PC-9 (cell line): ENCODE measurements at regions not wholly inside any gene's neighbourhood (a gene's known extent, or its start where the extent isn't known, plus 50 kb on each side); places are given as distances from the start of the nearest gene placed in this dataset.

Experiments used
- BruUV-seq: library from RNA; stranded (reverse); fragments of 400-500 nt; replicated peaks from 2 replicates; lab custom pipeline; 2021; lab: Mats Ljungman, UMichigan
- CTCF ChIA-PET: fragments of 300-600 bp; sonication (Branson Sonifier 250); formaldehyde crosslinking; loops from one replicate; lab custom pipeline; 2022; ENCODE audit warnings: antibody characterized with exemption; lab: Charles Lee
- POLR2A ChIA-PET: fragments of 300-600 bp; sonication (Branson Sonifier 250); formaldehyde crosslinking; loops from one replicate; lab custom pipeline; 2022; ENCODE audit warnings: antibody characterized with exemption; ENCODE audit not compliant: unreplicated experiment; lab: Charles Lee
- DNase-seq, 2 experiments: peaks; one replicate each; pipeline versions ENCODE4 v3.0.0 to v3.0.0-alpha.2; 2015 to 2022; ENCODE audit warnings: mixed read lengths in 1 of 2
- H2AFZ ChIP-seq: fragments of 200-600 bp; sonication (generic); 2 replicates; pipeline ENCODE4 v1.8.1; 2017; ENCODE audit warnings: antibody characterized with exemption
- H3F3A ChIP-seq: fragments of 200-600 bp; sonication (generic); 2 replicates; pipeline ENCODE4 v1.8.1; 2017; ENCODE audit warnings: antibody characterized with exemption, mild to moderate bottlenecking, low read depth; ENCODE audit not compliant: insufficient read depth
- H3K27ac ChIP-seq: fragments of 200-600 bp; sonication (generic); 2 replicates; pipeline ENCODE4 v1.6.1; 2016; ENCODE audit warnings: mixed run types
- H3K27me3 ChIP-seq: fragments of 200-600 bp; sonication (generic); 2 replicates; pipeline ENCODE4 v1.6.1; 2016; ENCODE audit warnings: low read depth, mixed run types; ENCODE audit not compliant: insufficient read depth
- H3K36me3 ChIP-seq: fragments of 200-600 bp; sonication (generic); 2 replicates; pipeline ENCODE4 v1.6.1; 2016; ENCODE audit warnings: low read depth, mixed run types
- H3K4me1 ChIP-seq: fragments of 200-600 bp; sonication (generic); replicated peaks from 2 replicates; pipeline ENCODE4 v1.6.1; 2016; ENCODE audit warnings: mixed run types; ENCODE audit not compliant: insufficient read depth
- H3K4me2 ChIP-seq: fragments of 200-600 bp; sonication (generic); 2 replicates; pipeline ENCODE4 v1.6.1; 2017; ENCODE audit warnings: mixed run types
- H3K4me3 ChIP-seq: fragments of 200-600 bp; sonication (generic); 2 replicates; pipeline ENCODE4 v1.6.1; 2016; ENCODE audit warnings: mixed run types
- H3K79me2 ChIP-seq: fragments of 200-600 bp; sonication (generic); 2 replicates; pipeline ENCODE4 v1.6.1; 2017; ENCODE audit warnings: low read depth, mixed run types
- H3K9me2 ChIP-seq: fragments of 200-600 bp; sonication (generic); 2 replicates; pipeline ENCODE4 v1.8.1; 2017; ENCODE audit warnings: mild to moderate bottlenecking; ENCODE audit not compliant: insufficient read depth
- H3K9me3 ChIP-seq: fragments of 200-600 bp; sonication (generic); 2 replicates; pipeline ENCODE4 v1.8.1; 2016; ENCODE audit warnings: low read depth; ENCODE audit not compliant: insufficient read depth
- H4K20me1 ChIP-seq: fragments of 200-600 bp; sonication (generic); 2 replicates; pipeline ENCODE4 v1.8.1; 2017; ENCODE audit not compliant: insufficient read depth
- EZH2 ChIP-seq: fragments of 200-600 bp; sonication (generic); IDR thresholded peaks from 2 replicates; pipeline ENCODE4 v1.8.0; 2017; ENCODE audit warnings: antibody characterized with exemption, low read depth
- intact Hi-C: fragments of 100-400 bp; cut with micrococcal nuclease; formaldehyde crosslinking; loops from one replicate; pipeline ENCODE4 v1.10.0; 2022; ENCODE audit not compliant: unreplicated experiment
- TF ChIP-seq, protein P1 (sequence below): fragments of 200-600 bp; sonication (generic); conservative IDR thresholded peaks from 2 replicates; pipeline ENCODE4 v1.6.1; 2017; ENCODE audit warnings: mixed run types, antibody characterized with exemption, mild to moderate bottlenecking, moderate library complexity

DNA sequence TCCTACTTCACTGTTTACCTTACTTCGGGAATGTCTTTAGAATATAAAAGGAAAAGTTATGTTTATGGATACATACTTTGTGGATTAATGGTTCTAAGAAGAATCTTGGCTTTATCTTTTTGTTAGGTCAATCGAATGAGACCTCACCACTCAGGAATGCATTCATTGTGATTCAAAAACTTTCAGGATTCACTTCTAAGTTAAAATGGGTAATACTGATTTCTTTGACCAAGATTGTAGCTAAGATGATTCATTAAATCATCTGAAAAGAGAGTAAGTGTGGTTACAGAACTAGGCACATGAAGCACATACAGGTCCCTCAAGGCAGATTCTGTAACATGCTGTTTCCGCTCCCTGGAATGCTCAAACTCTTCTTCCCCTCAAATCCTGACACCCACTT is 716.4 kb downstream of the KCNA4 start:
- no TSS peak for BruUV-seq
- Histone ChIP-seq H3K4me3 (no peak overlapping the region), H3K4me1 (no peaks in the 10 kb centered on the region), H3K9me3 (no peaks in the 10 kb centered on the region), H2AFZ (0 out of 2 replicates have a peak overlapping the region, but pooled peaks have one; percentile 40), H3K27me3 (no peaks in the 10 kb centered on the region), H3F3A (no peaks in the 10 kb centered on the region), H3K79me2 (no peaks in the 10 kb centered on the region), H3K9me2 (no peaks in the 10 kb centered on the region; the same call in 1 of the 2 replicates), H3K4me2 (no peak overlapping the region), H3K36me3 (no peaks in the 10 kb centered on the region), H3K27ac (no peak overlapping the region), H4K20me1 (no peaks in the 10 kb centered on the region)
- TF ChIP-seq EZH2, result no peak
- TF ChIP-seq, protein P1, sequence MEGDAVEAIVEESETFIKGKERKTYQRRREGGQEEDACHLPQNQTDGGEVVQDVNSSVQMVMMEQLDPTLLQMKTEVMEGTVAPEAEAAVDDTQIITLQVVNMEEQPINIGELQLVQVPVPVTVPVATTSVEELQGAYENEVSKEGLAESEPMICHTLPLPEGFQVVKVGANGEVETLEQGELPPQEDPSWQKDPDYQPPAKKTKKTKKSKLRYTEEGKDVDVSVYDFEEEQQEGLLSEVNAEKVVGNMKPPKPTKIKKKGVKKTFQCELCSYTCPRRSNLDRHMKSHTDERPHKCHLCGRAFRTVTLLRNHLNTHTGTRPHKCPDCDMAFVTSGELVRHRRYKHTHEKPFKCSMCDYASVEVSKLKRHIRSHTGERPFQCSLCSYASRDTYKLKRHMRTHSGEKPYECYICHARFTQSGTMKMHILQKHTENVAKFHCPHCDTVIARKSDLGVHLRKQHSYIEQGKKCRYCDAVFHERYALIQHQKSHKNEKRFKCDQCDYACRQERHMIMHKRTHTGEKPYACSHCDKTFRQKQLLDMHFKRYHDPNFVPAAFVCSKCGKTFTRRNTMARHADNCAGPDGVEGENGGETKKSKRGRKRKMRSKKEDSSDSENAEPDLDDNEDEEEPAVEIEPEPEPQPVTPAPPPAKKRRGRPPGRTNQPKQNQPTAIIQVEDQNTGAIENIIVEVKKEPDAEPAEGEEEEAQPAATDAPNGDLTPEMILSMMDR, result no peak
- CTCF ChIA-PET, result interaction anchor here (1.3 kb wide), 1 partner anchor 39 kb away, joined by 3 read pairs; no protein-coding TSS in a partner anchor
- DNase-seq, result no peak
- intact Hi-C loops, result no loop called here
- POLR2A ChIA-PET, result interaction anchor here (0.8 kb wide), 1 partner anchor 20 kb away, joined by 4 read pairs; no protein-coding TSS in a partner anchor

DNA sequence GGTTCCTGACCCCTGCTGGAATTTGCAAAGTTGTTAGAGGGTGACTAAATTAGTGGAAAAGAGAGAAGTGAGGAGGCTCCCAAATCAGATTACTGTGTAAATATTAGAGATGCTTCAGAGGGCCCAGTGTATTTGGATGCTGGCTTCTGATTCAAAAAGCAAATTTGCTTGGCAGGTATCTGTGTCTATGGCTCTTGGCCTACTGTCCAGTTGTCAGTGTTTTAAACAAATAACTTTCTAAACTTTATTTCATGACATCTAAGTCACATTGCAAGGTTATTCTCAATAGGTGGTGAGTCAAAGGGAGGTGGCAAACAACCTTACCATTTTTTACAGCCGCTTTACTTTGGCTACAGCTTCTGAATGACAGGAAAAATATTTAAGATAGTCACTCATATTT is 720.1 kb downstream of the KCNA4 start:
- intact Hi-C loops, result no loop called here
- H3K4me3 ChIP-seq, result no peak overlapping the region
- H3K36me3 ChIP-seq, result no peaks in the 10 kb centered on the region
- no peaks in the 10 kb centered on the region for H3K27me3 ChIP-seq
- ChIA-PET CTCF (no interaction called here), POLR2A (no interaction called here)
- no peaks in the 10 kb centered on the region for H3K4me1 ChIP-seq
- no peaks in the 10 kb centered on the region for H3F3A ChIP-seq
- no peaks in the 10 kb centered on the region for H3K9me2 ChIP-seq
- BruUV-seq, result no TSS peak
- TF ChIP-seq, protein P1, result no peak
- no peak for TF ChIP-seq EZH2
- H3K79me2 ChIP-seq, result no peaks in the 10 kb centered on the region
- no peak overlapping the region for H3K4me2 ChIP-seq
- no peak overlapping the region for H3K27ac ChIP-seq
- H2AFZ ChIP-seq, result no peak overlapping the region
- H4K20me1 ChIP-seq, result no peaks in the 10 kb centered on the region
- DNase-seq, result no peak
- no peaks in the 10 kb centered on the region for H3K9me3 ChIP-seq

DNA sequence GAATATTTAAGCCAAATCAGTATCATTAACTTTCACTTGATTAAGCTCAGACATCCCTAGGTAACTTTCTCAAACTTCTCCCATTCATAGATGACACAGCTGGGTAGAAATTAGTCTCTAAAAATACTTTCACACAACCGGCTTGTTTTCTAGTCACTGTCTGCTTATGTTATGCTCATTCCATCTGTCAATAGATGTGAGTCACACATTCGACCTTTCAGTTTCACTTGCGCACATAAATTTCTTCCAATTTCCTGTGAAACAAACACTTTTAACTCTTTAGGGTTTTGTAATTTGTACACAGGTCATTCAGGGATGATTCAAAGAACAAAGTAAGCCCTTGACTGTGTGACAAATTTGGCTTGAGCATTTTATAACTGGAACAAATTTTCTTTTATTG is 723.0 kb downstream of the KCNA4 start:
- ChIA-PET POLR2A (interaction anchor here (0.6 to 0.9 kb wide), 2 partner anchors 13 to 23 kb away, joined by 3 to 8 read pairs; no protein-coding TSS in a partner anchor), CTCF (no interaction called here)
- no peak overlapping the region for H3K4me3 ChIP-seq
- H3K9me2 ChIP-seq, result no peaks in the 10 kb centered on the region; the same call in 1 of the 2 replicates
- DNase-seq, result no peak
- no peaks in the 10 kb centered on the region for H3F3A ChIP-seq
- no peak overlapping the region for H3K27ac ChIP-seq
- H3K9me3 ChIP-seq, result no peaks in the 10 kb centered on the region
- no peaks in the 10 kb centered on the region for H3K36me3 ChIP-seq
- no peak overlapping the region for H2AFZ ChIP-seq
- H3K4me2 ChIP-seq, result peak overlapping the region; percentile 44
- H3K27me3 ChIP-seq, result no peaks in the 10 kb centered on the region
- H3K79me2 ChIP-seq, result no peaks in the 10 kb centered on the region
- BruUV-seq, result no TSS peak
- intact Hi-C loops, result no loop called here
- H3K4me1 ChIP-seq, result no peaks in the 10 kb centered on the region
- no peaks in the 10 kb centered on the region for H4K20me1 ChIP-seq
- TF ChIP-seq, protein P1, result no peak
- no peak for TF ChIP-seq EZH2
